Sigmoid colon (tissue), 4 donors: ENCODE measurements at regions not wholly inside any gene's neighbourhood (a gene's known extent, or its start where the extent isn't known, plus 50 kb on each side); places are given as distances from the start of the nearest gene placed in this dataset.
A peak's percentile ranks its signal among the peaks of the same experiment; 100 is the strongest.

Experiments
- CTCF ChIP-seq, 4 experiments: fragments of 450-650 bp in 3 of 4; fragments of 200-600 bp in 1 of 4; IDR thresholded peaks; one replicate each; pipeline ENCODE4 v1.5.1; 2016 to 2019; ENCODE audit warnings: antibody characterized with exemption in 4 of 4, mild to moderate bottlenecking in 3 of 4, moderate library complexity in 2 of 4
- POLR2AphosphoS5 ChIP-seq, 4 donors: sonication (generic); formaldehyde crosslinking; IDR thresholded peaks; one replicate each; pipeline ENCODE4 v1.6.1; 2017; ENCODE audit warnings: antibody characterized with exemption in 4 of 4

GRCh38 chr5:93208141-93208751 is 372.8 kb downstream of the NR2F1-AS1 start:
- TF ChIP-seq CTCF (IDR thresholded peaks at IDR 0.05) = no peak
- TF ChIP-seq POLR2AphosphoS5 (IDR thresholded peaks at IDR 0.05) = peak in 1 of 4 donors; percentile 20
